ENCODE measurements at regions not wholly inside any gene's neighbourhood (a gene's known extent, or its start where the extent isn't known, plus 50 kb on each side); places are given as distances from the start of the nearest gene placed in this dataset.

DNA sequence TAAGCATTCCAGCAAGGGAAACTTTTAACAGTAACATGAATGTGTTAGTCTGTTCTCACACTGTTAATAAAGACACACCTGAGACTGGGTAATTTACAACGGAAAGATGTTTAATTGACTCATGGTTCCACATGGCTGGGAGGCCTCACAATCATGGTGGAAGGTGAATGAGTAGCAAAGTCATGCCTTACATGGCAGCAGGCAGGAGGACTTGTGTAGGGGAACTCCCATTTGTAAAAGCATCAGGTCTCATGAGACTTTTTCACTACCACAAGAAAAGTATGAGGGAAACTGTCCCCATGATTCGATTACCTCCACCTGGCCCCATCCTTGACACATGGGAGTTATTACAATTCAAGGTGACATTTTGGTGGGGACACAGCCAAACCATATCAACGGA is 168.3 kb downstream of the PAH start:
- H3K4me3 ChIP-seq (ENCODE audit: low read depth, low read length) = no peak overlapping the region
- TF ChIP-seq, protein P1, sequence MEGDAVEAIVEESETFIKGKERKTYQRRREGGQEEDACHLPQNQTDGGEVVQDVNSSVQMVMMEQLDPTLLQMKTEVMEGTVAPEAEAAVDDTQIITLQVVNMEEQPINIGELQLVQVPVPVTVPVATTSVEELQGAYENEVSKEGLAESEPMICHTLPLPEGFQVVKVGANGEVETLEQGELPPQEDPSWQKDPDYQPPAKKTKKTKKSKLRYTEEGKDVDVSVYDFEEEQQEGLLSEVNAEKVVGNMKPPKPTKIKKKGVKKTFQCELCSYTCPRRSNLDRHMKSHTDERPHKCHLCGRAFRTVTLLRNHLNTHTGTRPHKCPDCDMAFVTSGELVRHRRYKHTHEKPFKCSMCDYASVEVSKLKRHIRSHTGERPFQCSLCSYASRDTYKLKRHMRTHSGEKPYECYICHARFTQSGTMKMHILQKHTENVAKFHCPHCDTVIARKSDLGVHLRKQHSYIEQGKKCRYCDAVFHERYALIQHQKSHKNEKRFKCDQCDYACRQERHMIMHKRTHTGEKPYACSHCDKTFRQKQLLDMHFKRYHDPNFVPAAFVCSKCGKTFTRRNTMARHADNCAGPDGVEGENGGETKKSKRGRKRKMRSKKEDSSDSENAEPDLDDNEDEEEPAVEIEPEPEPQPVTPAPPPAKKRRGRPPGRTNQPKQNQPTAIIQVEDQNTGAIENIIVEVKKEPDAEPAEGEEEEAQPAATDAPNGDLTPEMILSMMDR (IDR thresholded peaks at IDR 0.05; ENCODE audit: low read depth, low read length) = no peak

DNA sequence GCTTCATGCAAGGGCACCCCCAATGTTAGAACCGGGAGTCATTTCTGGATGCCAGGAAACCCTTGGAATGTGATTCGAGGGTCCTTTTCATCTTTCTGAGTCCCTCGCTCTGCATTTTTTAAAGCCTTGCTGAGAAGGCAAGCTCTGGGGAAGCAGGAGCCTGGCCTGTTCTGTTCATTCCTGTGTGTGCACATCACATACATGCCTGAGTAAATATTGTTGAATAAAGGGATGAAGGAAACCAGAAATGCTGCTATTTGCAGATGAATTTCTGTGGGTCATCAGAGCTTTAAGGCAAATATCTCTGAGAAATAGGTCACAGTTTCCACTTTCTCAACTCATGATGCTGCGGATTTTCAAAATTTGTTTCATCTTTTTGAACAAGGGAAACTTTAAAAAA is 170.1 kb downstream of the PAH start:
- H3K4me3 ChIP-seq (ENCODE audit: low read depth, low read length) = no peak overlapping the region
- TF ChIP-seq, protein P1 (IDR thresholded peaks at IDR 0.05; ENCODE audit: low read depth, low read length) = no peak

DNA sequence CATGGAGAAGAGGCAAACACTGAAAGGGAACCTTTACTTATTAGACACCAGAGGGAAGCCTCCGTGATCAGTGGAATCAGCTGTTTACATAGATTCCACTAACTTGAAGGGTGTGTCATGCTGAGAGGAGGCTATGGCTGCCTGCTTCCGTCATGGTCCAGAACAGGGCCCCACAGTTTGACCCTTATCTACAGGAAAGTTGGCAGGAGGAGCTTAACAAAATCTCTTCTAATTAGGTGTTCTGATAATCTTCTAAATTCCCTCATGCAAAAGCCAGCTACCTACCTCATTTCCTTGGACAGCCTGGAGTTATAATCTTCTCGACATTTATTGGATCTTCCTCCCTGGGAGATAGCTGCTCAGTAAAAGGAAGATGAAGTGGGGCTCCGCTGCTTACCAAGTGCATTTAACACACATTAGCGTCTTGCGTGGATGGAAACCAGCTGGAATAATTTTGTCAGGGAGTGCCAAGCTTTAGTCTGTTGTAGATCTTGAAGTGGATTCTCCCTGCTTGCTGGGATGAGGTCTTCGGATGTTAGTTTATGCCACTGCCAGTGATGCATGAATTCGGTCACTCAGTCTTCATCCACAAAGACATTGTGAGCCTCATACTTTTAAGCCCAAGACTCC is 171.0 kb downstream of the PAH start:
- H3K4me3 ChIP-seq (ENCODE audit: low read depth, low read length) = no peak overlapping the region
- TF ChIP-seq, protein P1 (IDR thresholded peaks at IDR 0.05; ENCODE audit: low read depth, low read length) = no peak

DNA sequence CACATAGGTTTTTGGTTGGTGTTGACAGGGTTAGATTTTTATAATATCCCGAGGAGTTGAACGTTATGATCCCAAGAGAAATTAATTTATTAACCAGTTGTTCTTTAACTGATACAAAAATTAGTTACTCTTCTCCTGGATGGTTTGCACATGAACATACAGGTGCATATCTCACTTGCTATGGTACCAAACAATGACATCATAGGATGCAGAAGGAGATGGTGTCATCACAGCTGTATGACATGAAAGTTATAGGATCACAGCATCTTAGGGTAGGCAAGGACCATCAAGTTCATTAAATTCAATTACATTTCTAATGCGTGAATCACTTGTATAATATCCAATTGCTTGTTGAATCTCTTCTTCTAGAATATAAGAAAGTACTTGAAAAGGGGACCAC is 175.8 kb downstream of the PAH start:
- TF ChIP-seq, protein P1 (IDR thresholded peaks at IDR 0.05; ENCODE audit: low read depth, low read length) = no peak
- H3K4me3 ChIP-seq (ENCODE audit: low read depth, low read length) = no peak overlapping the region

DNA sequence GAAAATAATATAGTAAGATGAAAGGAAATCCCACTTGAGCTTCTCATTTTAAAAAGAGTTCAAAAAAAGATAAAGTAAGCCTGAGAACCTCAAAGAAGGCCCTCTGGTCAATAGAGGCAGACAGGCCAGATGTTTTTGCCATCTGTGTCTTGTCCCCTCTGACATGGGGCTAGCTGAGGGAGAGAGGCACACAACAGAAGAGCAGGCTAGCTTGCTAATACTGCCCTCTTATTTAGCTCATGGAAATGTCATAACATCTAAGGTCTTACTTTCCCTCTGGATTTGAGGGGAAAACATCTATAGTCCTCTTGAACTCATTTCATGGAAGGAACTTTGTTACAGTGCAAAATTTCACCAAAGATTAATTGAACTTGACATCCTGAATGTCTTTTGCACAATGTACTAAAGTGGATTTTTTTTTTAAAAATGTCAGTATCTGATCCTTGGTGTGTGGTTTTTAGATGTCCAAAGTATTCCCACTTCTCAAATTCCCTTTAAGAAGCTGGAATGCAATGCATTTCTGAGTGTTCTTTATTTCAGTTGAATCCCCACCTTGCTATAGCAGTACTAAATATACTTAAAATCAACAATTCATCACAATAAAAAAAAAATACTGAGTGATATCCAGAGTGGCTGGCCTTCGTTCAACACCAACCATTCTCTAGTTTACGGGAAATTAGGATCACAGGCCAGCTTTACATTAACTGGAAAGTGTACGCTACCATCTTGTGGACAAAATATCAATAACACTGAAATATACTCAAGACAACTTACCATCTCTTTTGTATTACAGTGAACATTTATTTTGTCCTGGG is 176.7 kb downstream of the PAH start:
- H3K4me3 ChIP-seq (ENCODE audit: low read depth, low read length) = no peak overlapping the region
- TF ChIP-seq, protein P1 (IDR thresholded peaks at IDR 0.05; ENCODE audit: low read depth, low read length) = no peak

DNA sequence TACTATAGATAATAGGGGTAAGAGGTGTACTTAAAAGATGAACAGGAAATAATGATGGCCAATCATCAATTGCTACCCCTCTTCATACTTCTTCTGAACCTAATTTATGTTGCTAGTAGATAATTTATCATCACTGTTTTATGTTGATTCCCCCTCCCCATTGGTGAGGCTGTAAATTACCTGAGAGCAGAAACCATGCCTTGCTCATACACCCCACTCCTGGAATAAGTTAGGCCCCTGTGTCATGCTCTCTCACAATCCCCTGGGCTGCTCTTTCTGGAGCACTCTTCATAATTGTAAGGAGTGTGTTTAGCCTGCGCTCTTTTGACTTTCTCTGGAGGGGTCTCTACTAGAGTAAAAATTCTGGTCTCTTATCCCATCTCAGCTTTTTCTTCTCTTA is 180.7 kb downstream of the PAH start:
- H3K4me3 ChIP-seq (ENCODE audit: low read depth, low read length) = no peak overlapping the region
- TF ChIP-seq, protein P1 (IDR thresholded peaks at IDR 0.05; ENCODE audit: low read depth, low read length) = no peak

DNA sequence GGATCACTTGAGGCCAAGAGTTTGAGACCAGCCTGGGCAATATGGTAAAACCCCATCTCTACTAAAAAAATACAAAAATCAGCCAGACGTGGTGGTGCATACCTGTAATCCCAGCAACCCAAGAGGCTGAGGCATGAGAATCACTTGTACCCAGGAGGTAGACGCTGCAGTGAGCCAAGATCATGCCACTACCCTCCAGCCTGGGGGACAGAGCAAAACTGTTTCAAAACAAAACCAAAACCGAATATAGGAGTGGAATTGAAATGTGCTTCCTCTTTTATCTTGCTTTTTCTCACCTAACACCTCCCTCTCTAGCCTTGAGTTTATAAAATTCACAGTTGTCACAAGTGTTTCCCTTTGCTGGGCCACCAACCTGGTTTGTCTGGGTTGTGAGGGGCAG is 181.9 kb downstream of the PAH start:
- TF ChIP-seq, protein P1 (IDR thresholded peaks at IDR 0.05; ENCODE audit: low read depth, low read length) = no peak
- no peak overlapping the region for H3K4me3 ChIP-seq (ENCODE audit: low read depth, low read length)
